ENCODE measurements at regions not wholly inside any gene's neighbourhood (a gene's known extent, or its start where the extent isn't known, plus 50 kb on each side); places are given as distances from the start of the nearest gene placed in this dataset.
A peak's percentile ranks its signal among the peaks of the same experiment; 100 is the strongest.

DNA sequence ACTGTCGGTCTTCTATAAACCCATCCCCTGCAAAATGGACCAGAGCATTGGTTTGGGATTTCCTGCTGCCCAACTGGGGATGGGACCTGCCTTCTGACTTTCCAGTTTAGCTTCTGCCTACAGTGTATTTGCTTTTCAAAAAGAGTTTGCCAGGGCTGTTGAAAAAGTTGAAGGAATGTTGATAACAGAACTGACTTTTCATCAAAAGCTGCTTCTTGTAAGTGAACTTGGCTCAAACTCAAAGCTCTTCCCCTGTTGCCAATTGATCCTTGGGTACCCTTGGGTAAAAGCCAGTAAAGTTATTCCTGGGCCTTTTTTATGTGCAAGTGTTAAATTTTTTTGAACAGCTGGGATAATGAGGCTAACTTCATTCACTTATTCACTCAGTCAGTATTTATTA, 142.9 kb upstream of the SLC30A5 start:
- no peak for FAIRE-seq
- DNase-seq (ENCODE audit: insufficient read length): no peak
- no peak for TF ChIP-seq TAF1 (IDR thresholded peaks at IDR 0.05; ENCODE audit: borderline replicate concordance, low read depth, low read length)
- no peak for TF ChIP-seq POLR2A (IDR thresholded peaks at IDR 0.05; ENCODE audit: low read depth, low read length)
- TF ChIP-seq POLR2AphosphoS5 (IDR thresholded peaks at IDR 0.05; ENCODE audit: low read depth, low read length): no peak

DNA sequence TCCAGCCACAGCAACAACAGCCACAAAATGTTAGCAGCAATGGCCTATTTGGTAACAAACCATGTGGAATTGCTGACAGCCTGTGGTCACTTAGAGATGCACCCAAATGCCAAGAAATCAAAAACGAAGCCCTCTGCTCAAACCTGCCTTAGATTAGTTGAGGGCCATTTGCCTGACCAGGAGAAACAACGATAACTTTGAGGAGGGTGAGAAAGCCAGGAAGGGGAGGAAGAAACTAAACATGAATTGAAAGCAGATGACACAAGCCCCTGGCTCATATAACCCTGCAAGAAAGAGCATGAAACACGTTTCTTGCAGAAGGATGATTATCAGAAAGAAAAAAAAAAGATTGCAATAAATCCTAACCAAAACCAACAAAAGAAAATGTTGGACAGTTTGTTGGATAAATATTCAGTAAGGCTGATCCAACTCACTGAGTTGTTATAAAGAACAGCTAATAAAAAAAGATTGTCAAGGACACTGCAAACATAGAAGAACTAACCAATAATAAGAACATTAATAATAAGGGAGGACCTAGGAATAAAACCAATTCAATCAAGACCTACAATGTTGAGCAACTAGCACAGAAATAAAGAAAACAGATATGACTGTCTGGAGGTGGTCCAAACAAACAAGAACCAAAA, 140.5 kb upstream of the SLC30A5 start:
- FAIRE-seq (no peak), DNase-seq (ENCODE audit: insufficient read length) (no peak)
- TF ChIP-seq POLR2A (IDR thresholded peaks at IDR 0.05; ENCODE audit: low read depth, low read length) (no peak), TAF1 (IDR thresholded peaks at IDR 0.05; ENCODE audit: borderline replicate concordance, low read depth, low read length) (no peak), POLR2AphosphoS5 (IDR thresholded peaks at IDR 0.05; ENCODE audit: low read depth, low read length) (no peak)

DNA sequence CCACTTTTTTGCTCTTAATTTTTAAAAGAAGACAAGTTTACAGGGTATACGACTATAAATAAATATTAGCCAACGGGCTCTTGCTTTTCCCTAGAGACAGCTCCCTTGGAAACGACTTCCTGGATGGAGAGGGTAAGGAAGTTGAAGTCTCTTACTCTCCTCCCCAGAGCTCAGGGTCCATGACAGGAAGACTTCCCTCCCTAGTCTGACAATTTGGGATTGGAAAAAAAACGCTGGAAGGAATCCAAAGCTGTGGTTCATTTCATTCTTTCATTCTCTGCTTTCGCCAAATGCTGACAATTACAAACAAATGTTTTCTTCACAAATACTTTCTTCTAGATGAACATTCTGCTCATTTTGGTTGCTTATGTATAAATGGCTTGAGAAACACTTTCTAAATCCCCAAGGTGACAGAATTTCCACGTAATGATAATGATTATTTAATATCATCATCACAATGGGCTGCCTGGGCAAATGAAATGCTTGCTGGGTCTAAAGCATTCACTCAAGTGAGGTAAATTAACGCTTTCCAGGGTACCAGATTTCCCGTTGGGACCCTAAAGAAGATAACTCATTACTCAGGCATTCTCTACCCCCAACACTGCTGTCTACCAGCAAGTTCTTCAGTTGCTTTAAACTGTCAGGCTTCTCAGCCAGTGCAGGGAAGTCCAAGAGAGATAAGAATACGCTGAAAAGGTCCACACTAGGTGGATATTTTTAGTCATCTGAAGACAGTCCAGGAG, 139.8 kb upstream of the SLC30A5 start:
- DNase-seq (ENCODE audit: insufficient read length) (no peak), FAIRE-seq (no peak)
- no peak for TF ChIP-seq TAF1 (IDR thresholded peaks at IDR 0.05; ENCODE audit: borderline replicate concordance, low read depth, low read length)

DNA sequence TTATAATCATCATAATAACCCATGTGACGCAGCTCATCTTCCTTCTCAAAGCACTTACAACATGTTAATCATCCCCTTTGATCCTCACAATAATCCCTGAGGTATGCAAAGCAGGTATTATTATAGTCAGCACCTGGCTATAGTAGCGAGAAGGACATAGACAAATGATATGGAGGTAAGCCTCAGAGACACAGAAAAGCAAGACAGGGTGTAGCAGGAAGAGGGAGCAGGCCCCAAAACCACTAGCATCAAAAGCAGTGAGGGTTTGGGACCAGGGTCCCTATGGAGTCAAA, 139.2 kb upstream of the SLC30A5 start:
- no peak for FAIRE-seq
- no peak for TF ChIP-seq TAF1 (IDR thresholded peaks at IDR 0.05; ENCODE audit: borderline replicate concordance, low read depth, low read length)
- no peak for TF ChIP-seq POLR2AphosphoS5 (IDR thresholded peaks at IDR 0.05; ENCODE audit: low read depth, low read length)
- TF ChIP-seq POLR2A (IDR thresholded peaks at IDR 0.05; ENCODE audit: low read depth, low read length): no peak
- no peak for DNase-seq (ENCODE audit: insufficient read length)

DNA sequence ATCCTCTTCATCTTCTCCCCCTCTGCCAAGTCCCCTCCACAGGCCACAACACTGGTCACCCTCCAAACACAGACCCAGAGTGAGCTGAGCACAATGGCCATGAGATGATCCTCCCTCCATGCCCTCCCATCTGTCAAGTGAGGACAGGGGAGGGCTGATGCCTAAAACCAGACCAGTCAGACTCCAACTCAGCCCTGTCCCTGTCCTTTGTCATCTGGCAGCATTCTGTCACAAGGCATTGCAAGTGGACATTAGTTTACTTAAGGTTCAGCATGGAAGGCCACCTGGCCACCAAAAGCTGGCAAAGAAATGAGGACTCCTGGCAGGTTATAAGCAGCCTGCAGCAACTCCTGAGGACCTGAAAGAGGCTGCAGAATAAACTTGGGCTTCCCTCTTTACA, 136.2 kb upstream of the SLC30A5 start:
- DNase-seq (ENCODE audit: insufficient read length) (no peak), FAIRE-seq (no peak)

DNA sequence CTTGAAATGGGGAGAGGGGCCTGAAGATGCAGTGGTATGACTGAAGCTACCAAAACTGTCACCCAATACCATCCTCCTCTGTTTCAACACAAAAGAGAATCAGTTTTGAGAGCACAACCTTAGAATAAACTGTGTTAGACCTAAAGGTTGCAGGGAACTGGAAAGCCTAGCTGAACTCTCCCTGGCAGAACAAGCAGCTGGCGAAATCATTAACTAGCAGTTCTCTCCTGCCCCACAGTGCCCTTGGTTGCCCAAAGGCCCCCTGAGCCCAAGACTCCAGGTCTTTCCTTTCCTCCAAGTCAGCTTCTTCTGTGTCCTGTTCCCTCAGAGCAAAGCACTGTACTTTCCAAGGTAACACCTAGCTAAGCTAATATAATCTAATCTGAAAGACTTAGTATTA, 135.4 kb upstream of the SLC30A5 start:
- TF ChIP-seq TAF1 (IDR thresholded peaks at IDR 0.05; ENCODE audit: borderline replicate concordance, low read depth, low read length) (no peak), POLR2AphosphoS5 (IDR thresholded peaks at IDR 0.05; ENCODE audit: low read depth, low read length) (no peak), POLR2A (IDR thresholded peaks at IDR 0.05; ENCODE audit: low read depth, low read length) (no peak)
- DNase-seq (ENCODE audit: insufficient read length): no peak
- no peak for FAIRE-seq

More for the DNA sequence above, 136.2 kb upstream of the SLC30A5 start:
- TF ChIP-seq POLR2AphosphoS5 (IDR thresholded peaks at IDR 0.05; ENCODE audit: low read depth, low read length) (no peak), POLR2A (IDR thresholded peaks at IDR 0.05; ENCODE audit: low read depth, low read length) (no peak), TAF1 (IDR thresholded peaks at IDR 0.05; ENCODE audit: borderline replicate concordance, low read depth, low read length) (no peak)

DNA sequence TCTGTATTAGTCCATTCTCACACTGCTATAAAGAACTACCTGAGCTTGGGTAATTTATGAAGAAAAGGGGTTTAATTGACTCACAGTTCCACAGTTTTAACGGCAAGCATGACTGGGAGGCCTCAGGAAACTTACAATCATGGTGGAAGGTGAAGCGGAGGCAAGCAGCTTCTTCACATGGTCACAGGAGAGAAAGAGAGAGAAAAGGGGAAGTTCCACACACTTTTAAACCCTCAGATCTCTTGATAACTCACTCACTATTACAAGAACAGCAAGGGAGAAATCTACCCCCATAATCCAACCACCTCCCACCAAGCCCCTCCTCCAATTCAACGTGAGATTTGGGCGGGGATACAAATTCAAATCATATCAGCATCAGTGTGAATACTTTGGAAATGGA, 133.4 kb upstream of the SLC30A5 start:
- no peak for FAIRE-seq
- no peak for DNase-seq (ENCODE audit: insufficient read length)

DNA sequence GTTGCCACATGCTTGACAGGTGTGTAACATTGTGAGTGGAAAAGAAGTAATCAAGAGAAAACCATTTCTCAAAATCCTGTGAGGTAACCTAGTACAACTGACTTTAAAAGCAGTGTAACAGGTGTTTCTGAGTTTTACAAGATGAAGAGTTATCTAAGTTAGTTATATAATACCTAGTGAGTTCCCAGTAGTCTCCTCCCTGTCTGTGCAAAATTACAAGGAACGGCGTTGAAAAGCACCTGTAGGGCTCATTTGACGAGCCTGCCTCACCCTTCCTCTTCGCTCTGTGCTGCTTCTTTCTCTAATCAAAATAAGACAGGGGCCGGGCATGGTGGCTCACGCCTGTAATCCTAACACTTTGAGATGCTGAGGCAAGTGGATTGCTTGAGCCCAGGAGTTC, 132.9 kb upstream of the SLC30A5 start:
- DNase-seq (ENCODE audit: insufficient read length) (no peak), FAIRE-seq (no peak)
- TF ChIP-seq TAF1 (IDR thresholded peaks at IDR 0.05; ENCODE audit: borderline replicate concordance, low read depth, low read length): no peak
- TF ChIP-seq POLR2AphosphoS5 (IDR thresholded peaks at IDR 0.05; ENCODE audit: low read depth, low read length): no peak
- TF ChIP-seq POLR2A (IDR thresholded peaks at IDR 0.05; ENCODE audit: low read depth, low read length): no peak

More for the DNA sequence above, 133.4 kb upstream of the SLC30A5 start:
- TF ChIP-seq POLR2AphosphoS5 (IDR thresholded peaks at IDR 0.05; ENCODE audit: low read depth, low read length) (no peak), TAF1 (IDR thresholded peaks at IDR 0.05; ENCODE audit: borderline replicate concordance, low read depth, low read length) (no peak), POLR2A (IDR thresholded peaks at IDR 0.05; ENCODE audit: low read depth, low read length) (no peak)

DNA sequence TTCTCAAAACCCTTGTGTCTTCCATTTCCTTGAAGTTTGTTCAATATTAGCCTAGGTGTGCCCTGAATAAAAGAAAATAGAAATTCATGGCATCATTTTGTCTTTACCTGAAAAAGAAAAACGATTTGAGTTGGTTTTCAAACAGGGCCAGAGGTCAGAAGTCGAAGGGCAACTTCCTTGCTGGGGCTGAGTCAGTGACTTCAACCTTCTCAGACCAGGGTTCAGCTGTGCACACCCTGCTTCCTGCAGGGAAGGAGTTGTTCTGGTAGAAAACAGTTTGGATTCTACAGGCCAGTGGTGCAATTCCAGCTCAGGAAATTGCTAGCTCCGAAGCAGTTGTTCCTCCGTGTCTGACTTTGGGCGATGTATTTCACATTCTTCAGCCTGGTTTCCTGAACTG, 132.1 kb upstream of the SLC30A5 start:
- TF ChIP-seq TAF1 (IDR thresholded peaks at IDR 0.05; ENCODE audit: borderline replicate concordance, low read depth, low read length) (no peak), POLR2AphosphoS5 (IDR thresholded peaks at IDR 0.05; ENCODE audit: low read depth, low read length) (no peak), POLR2A (IDR thresholded peaks at IDR 0.05; ENCODE audit: low read depth, low read length) (no peak)
- DNase-seq (ENCODE audit: insufficient read length) (no peak), FAIRE-seq (no peak)

DNA sequence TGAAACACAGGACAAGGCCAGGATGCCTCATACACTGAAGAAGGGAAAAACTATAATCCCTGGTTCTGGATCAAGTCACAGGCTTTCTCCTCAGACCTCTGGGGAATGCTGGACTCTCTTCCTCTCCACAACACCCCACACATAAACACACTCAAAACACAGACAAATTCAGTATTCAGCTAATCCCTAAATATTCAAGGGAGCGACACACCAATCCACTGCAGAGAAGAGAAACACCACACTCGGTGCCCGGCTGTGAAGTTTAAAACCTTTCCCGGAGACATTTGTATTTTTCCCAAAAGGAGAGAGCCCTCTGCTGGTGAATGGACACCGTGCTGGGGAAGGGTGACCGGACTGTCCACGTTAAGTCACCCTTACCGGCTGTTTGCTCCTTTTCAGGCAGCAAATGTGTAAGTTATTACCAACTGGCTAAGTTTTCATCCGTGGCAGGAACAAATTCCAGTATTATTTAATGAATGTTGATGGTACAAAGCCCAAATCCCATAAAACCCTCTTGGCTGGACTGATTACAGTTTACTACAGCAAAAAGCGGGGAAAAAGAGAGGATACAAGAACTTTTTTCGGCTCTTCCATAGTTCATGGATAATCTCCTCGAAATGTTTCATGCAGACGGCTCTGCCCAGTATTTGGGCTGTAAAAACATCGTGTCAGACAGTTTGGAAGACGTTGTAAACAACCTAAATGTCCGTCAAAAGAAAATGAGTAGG, 130.9 kb upstream of the SLC30A5 start:
- TF ChIP-seq POLR2A (IDR thresholded peaks at IDR 0.05; ENCODE audit: low read depth, low read length) (no peak), POLR2AphosphoS5 (IDR thresholded peaks at IDR 0.05; ENCODE audit: low read depth, low read length) (no peak), TAF1 (IDR thresholded peaks at IDR 0.05; ENCODE audit: borderline replicate concordance, low read depth, low read length) (no peak)
- no peak for DNase-seq (ENCODE audit: insufficient read length)
- no peak for FAIRE-seq

DNA sequence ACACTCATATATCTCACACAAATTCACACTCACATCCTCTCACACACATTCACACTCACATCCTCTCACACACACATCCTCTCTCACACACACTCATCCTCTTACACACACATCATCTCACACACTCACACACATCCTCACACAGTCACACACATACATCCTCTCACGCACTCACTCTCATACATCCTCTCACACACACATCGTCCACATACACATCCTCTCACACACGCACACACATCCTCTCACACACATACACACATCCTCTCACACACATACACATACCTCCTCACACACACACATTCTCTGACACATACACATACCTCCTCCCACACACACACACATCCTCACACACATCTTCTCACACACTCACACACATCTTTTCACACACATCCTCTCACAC, 129.1 kb upstream of the SLC30A5 start:
- peak; percentile 17 for FAIRE-seq
- TF ChIP-seq POLR2AphosphoS5 (IDR thresholded peaks at IDR 0.05; ENCODE audit: low read depth, low read length) (no peak), POLR2A (IDR thresholded peaks at IDR 0.05; ENCODE audit: low read depth, low read length) (no peak), TAF1 (IDR thresholded peaks at IDR 0.05; ENCODE audit: borderline replicate concordance, low read depth, low read length) (no peak)
- DNase-seq (ENCODE audit: insufficient read length): no peak

DNA sequence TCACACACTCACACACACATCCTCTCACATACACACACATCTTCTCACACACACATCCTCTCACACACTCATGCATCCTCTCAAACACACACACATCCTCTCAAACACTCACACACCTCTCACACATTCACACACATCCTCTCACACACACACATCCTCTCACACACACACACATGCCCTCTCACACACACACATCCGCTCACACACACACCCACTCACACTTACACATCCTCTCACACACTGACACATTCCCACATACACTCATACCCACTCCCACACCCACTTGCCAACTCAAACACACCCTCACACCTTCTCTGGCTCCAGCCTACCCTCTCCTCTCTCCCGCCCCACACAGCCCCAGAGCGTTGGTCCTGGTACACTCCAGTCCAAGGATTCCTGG, 127.9 kb upstream of the SLC30A5 start:
- TF ChIP-seq POLR2A (IDR thresholded peaks at IDR 0.05; ENCODE audit: low read depth, low read length): no peak
- no peak for TF ChIP-seq TAF1 (IDR thresholded peaks at IDR 0.05; ENCODE audit: borderline replicate concordance, low read depth, low read length)
- no peak for TF ChIP-seq POLR2AphosphoS5 (IDR thresholded peaks at IDR 0.05; ENCODE audit: low read depth, low read length)
- FAIRE-seq: no peak

More for the DNA sequence above, 127.9 kb upstream of the SLC30A5 start:
- DNase-seq (ENCODE audit: insufficient read length): no peak

Measured in GM12892 (cell line).